Urinary bladder (tissue), 3 donors: ENCODE measurements at regions not wholly inside any gene's neighbourhood (a gene's known extent, or its start where the extent isn't known, plus 50 kb on each side); places are given as distances from the start of the nearest gene placed in this dataset.

Experiments used
- DNase-seq: peaks from one replicate; pipeline ENCODE4 v3.0.0-alpha.2; 2015; ENCODE audit errors: extremely low spot score
- H3K27ac ChIP-seq: one replicate; pipeline ENCODE4 v1.5.1; 2013; ENCODE audit warnings: low read depth, mild to moderate bottlenecking, moderate library complexity
- H3K36me3 ChIP-seq: one replicate; pipeline ENCODE4 v1.6.1; 2013; ENCODE audit warnings: mild to moderate bottlenecking, moderate library complexity; ENCODE audit not compliant: insufficient read depth
- H3K4me1 ChIP-seq: one replicate; pipeline ENCODE4 v1.6.1; 2013; ENCODE audit warnings: mild to moderate bottlenecking, moderate library complexity; ENCODE audit not compliant: insufficient read depth
- H3K4me3 ChIP-seq: one replicate; pipeline ENCODE4 v1.5.1; 2013; ENCODE audit warnings: low read depth, low read length
- WGBS: extraction: QIAGEN DNeasy Blood & Tissue Kit; methylation state at CpG from one replicate; pipeline ENCODE4 v1.1.7; 2013; 5-methylcytosine and 5-hydroxymethylcytosine counted together
- donor health status: healthy with polysubstance abuse.
- donor health status: healthy.

GRCh38 chr2:38509947-38510326 is 92.8 kb downstream of the HNRNPLL start:
- WGBS = 93% methylated on average over 2 of the region's 2 CpGs
- Histone ChIP-seq H3K4me1 (no peaks in the 10 kb centered on the region), H3K4me3 (no peak overlapping the region), H3K36me3 (no peaks in the 10 kb centered on the region), H3K27ac (no peak overlapping the region)
- no peak for DNase-seq

- H3K36me3 ChIP-seq = no peaks in the 10 kb centered on the region
- H3K27ac ChIP-seq = no peak overlapping the region
- no peaks in the 10 kb centered on the region for H3K4me1 ChIP-seq
- no peak overlapping the region for H3K4me3 ChIP-seq
- WGBS = 71% methylated on average over 5 of the region's 5 CpGs
- DNase-seq = no peak
Measured at GRCh38 chr2:38509314-38509946, 93.3 kb downstream of the HNRNPLL start.

DNA sequence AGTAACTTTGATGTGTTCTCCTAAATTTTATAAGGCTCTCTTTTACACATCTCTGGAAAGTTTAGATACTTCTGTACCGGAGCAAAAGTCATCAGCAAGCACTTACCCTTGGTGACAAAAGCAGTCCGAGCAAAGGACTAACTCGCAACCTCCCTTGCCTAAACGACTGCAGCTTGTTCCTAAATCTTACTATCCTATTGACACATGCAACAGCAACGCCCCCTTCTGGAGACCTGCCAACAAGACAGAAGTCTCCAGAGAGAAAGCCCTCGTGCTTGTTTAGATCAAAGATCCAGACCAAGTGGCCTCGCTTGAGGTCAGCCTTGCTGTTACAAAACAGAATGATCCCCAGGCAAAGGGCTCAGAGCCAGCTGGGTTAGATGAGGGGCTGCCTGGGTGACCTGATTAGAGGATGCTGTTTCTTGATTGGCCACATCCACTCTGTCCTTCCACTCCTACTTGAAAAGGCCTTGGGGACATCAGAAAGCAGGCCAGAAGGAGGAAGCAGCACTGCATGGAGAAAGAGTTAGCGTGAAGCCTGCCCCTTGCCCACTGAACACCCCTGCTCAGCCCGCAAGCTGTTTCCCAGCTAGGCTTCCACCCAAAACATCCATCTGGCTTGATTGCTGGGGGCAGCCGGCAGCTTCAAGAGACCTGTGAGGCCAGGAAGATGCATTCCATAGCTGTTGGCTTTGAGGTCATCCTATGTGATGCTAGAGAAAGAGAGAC is 94.3 kb downstream of the HNRNPLL start:
- peak; percentile 63 for DNase-seq
- no peaks in the 10 kb centered on the region for H3K4me1 ChIP-seq
- H3K36me3 ChIP-seq = no peaks in the 10 kb centered on the region
- no peak overlapping the region for H3K27ac ChIP-seq
- H3K4me3 ChIP-seq = no peak overlapping the region
- WGBS = 34% methylated on average over 10 of the region's 10 CpGs

DNA sequence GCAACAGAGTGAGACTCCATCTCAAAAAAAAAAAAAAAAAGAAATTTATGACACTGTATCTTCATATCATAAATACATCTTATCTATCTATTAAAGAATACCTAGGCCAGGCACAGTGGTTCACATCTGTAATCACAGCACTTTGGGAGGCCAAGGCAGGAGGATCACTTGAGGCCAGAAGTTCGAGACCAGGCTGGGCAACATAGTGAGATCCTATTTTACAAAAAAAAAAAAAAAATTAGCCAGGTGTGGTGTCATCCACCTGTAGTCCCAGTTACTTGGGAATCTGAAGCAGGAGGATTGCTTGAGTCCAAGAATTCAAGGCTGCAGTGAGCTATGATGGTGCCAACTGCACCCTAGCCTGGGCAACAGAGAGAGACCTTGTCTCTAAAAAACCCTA is 95.0 kb downstream of the HNRNPLL start:
- no peak overlapping the region for H3K27ac ChIP-seq

GRCh38 chr2:38505779-38506178 is 96.9 kb downstream of the HNRNPLL start:
- Histone ChIP-seq H3K4me1 (no peaks in the 10 kb centered on the region), H3K27ac (no peak overlapping the region), H3K36me3 (no peaks in the 10 kb centered on the region), H3K4me3 (no peak overlapping the region)
- 24% methylated on average over 3 of the region's 3 CpGs for WGBS
- DNase-seq = no peak

More for the DNA sequence above, 95.0 kb downstream of the HNRNPLL start:
- no peak overlapping the region for H3K4me3 ChIP-seq
- no peaks in the 10 kb centered on the region for H3K4me1 ChIP-seq
- WGBS = 94% methylated on average over 1 of the region's 1 CpG
- DNase-seq = no peak
- no peaks in the 10 kb centered on the region for H3K36me3 ChIP-seq

GRCh38 chr2:38504169-38504568 is 98.6 kb downstream of the HNRNPLL start:
- no peak overlapping the region for H3K4me3 ChIP-seq
- no peak for DNase-seq
- H3K36me3 ChIP-seq = no peaks in the 10 kb centered on the region
- no peak overlapping the region for H3K27ac ChIP-seq
- WGBS = 85% methylated on average over 3 of the region's 3 CpGs
- no peaks in the 10 kb centered on the region for H3K4me1 ChIP-seq

DNA sequence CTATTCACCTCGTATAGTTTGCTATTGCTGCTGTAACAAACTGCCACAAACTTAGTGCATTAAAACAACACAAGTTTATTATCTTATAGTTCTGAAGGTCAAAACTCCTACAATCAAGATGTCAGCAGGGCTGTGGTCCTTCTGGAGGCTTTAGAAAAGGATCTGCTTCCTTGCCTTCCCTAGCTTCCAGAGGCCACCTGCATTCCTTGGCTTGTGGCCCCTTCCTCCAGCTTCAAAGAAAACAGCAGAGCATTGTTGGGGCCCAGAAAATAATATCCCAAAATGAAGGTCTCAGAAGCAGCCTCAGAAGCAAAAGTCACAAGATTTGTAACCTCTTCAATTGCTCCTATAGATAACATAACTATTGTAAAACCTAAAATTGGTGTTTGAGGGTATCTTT is 100.6 kb downstream of the HNRNPLL start:
- Histone ChIP-seq H3K36me3 (no peaks in the 10 kb centered on the region), H3K4me3 (no peak overlapping the region), H3K4me1 (no peaks in the 10 kb centered on the region), H3K27ac (no peak overlapping the region)
- WGBS = 96% methylated on average over 1 of the region's 1 CpG
- DNase-seq = no peak

GRCh38 chr2:38500283-38500634 is 102.5 kb downstream of the HNRNPLL start:
- WGBS = 66% methylated on average over 12 of the region's 12 CpGs
- H3K36me3 ChIP-seq = no peaks in the 10 kb centered on the region
- H3K4me1 ChIP-seq = no peaks in the 10 kb centered on the region
- no peak for DNase-seq
- no peak overlapping the region for H3K27ac ChIP-seq
- no peak overlapping the region for H3K4me3 ChIP-seq

- WGBS = 42% methylated on average over 9 of the region's 9 CpGs
- H3K4me3 ChIP-seq = no peak overlapping the region
- H3K36me3 ChIP-seq = no peaks in the 10 kb centered on the region
- DNase-seq = no peak
- H3K27ac ChIP-seq = no peak overlapping the region
- no peaks in the 10 kb centered on the region for H3K4me1 ChIP-seq
Measured at GRCh38 chr2:38499548-38500282, 103.0 kb downstream of the HNRNPLL start.

- WGBS = 91% methylated on average over 3 of the region's 3 CpGs
- no peak for DNase-seq
- Histone ChIP-seq H3K4me3 (no peak overlapping the region), H3K27ac (no peak overlapping the region), H3K4me1 (no peaks in the 10 kb centered on the region), H3K36me3 (no peaks in the 10 kb centered on the region)
Measured at GRCh38 chr2:38498045-38498481, 104.7 kb downstream of the HNRNPLL start.

GRCh38 chr2:38497670-38498037 is 105.1 kb downstream of the HNRNPLL start:
- no peaks in the 10 kb centered on the region for H3K36me3 ChIP-seq
- H3K4me1 ChIP-seq = no peaks in the 10 kb centered on the region
- no peak overlapping the region for H3K27ac ChIP-seq
- no peak overlapping the region for H3K4me3 ChIP-seq
- WGBS = 93% methylated on average over 3 of the region's 3 CpGs
- no peak for DNase-seq

GRCh38 chr2:38496927-38497669 is 105.6 kb downstream of the HNRNPLL start:
- no peak for DNase-seq
- H3K4me3 ChIP-seq = no peak overlapping the region
- H3K36me3 ChIP-seq = no peaks in the 10 kb centered on the region
- H3K27ac ChIP-seq = no peak overlapping the region
- 82% methylated on average over 8 of the region's 8 CpGs for WGBS
- H3K4me1 ChIP-seq = no peaks in the 10 kb centered on the region

DNA sequence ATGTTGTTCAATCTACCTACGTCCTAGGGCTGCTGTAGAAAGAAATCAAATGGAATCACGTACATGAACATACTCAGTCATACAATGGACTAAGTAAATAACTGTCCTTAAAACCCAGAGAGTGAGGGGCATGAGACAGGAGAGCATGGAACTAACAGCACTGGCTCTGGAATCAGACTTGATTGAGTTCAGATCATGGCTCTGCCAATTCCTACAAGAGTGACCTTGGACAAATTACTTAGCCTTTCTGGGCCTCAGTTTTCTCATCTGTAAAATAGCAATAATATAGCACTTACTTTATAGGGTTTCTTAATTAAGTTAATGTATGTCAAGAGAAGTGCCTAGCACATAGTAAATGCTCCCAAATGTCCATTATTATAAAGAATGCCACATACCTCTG is 106.8 kb downstream of the HNRNPLL start:
- H3K36me3 ChIP-seq = no peaks in the 10 kb centered on the region
- DNase-seq = no peak
- no peaks in the 10 kb centered on the region for H3K4me1 ChIP-seq
- H3K27ac ChIP-seq = no peak overlapping the region
- H3K4me3 ChIP-seq = no peak overlapping the region
- 94% methylated on average over 2 of the region's 2 CpGs for WGBS
